T-cell (primary cell): ENCODE measurements at regions not wholly inside any gene's neighbourhood (a gene's known extent, or its start where the extent isn't known, plus 50 kb on each side); places are given as distances from the start of the nearest gene placed in this dataset.
A peak's percentile ranks its signal among the peaks of the same experiment; 100 is the strongest.
"Not testable (repeated sequence)": the region's sequence is repeated elsewhere in the genome, so short reads cannot be mapped to it uniquely, and the experiment has no call there.

Source experiments
- ATAC-seq, 4 experiments: fragments of 200-7000 bp in 3 of 4; fragments of 150-1000 bp in 1 of 4; cut with Tn5 transposase; replicated peaks in 1 of 4; 1 replicate in 3 of 4; 2 replicates in 1 of 4; pipeline ENCODE4 v1.10.0; 2021; ENCODE audit warnings: moderate library complexity in 3 of 4, mild to moderate bottlenecking in 2 of 4, moderate number of reproducible peaks in 1 of 4
- CTCF ChIA-PET, 2 donors: fragments of 300-600 bp; sonication (Branson Sonifier 250); formaldehyde crosslinking; loops; one replicate each; lab custom pipeline; 2022; ENCODE audit warnings: antibody characterized with exemption in 2 of 2; lab: Charles Lee
- POLR2A ChIA-PET, 2 donors: fragments of 300-600 bp; sonication (Branson Sonifier 250); formaldehyde crosslinking; loops; one replicate each; lab custom pipeline; 2022; ENCODE audit warnings: antibody characterized with exemption in 2 of 2; lab: Charles Lee
- DNase-seq, 35 experiments: peaks; one replicate each; pipeline versions ENCODE4 v3.0.0 to v3.0.0-alpha.2; 2013 to 2023
- H3K27ac ChIP-seq: one replicate; pipeline ENCODE4 v1.5.1; 2013; ENCODE audit warnings: low read length
- H3K27me3 ChIP-seq, 2 experiments: replicated peaks in 1 of 2; 1 replicate in 1 of 2; 2 replicates in 1 of 2; pipeline versions ENCODE4 v1.6.1 to v1.7.0; 2013; ENCODE audit warnings: low read length in 1 of 2, mixed read lengths in 1 of 2; ENCODE audit not compliant: control insufficient read depth in 2 of 2, insufficient read depth in 2 of 2; ENCODE audit errors: extremely low read depth in 1 of 2
- H3K36me3 ChIP-seq, 2 donors: 1 replicate in 1 of 2; 2 replicates in 1 of 2; pipeline versions ENCODE4 v1.6.1 to v1.7.0; 2013; ENCODE audit warnings: low read length in 1 of 2; ENCODE audit not compliant: control insufficient read depth in 2 of 2, insufficient read depth in 1 of 2; ENCODE audit errors: extremely low read depth in 1 of 2
- H3K4me1 ChIP-seq, 2 experiments: 1 replicate in 1 of 2; 2 replicates in 1 of 2; pipeline versions ENCODE4 v1.6.1 to v1.7.0; 2013; ENCODE audit warnings: low read length in 2 of 2, mixed read lengths in 1 of 2; ENCODE audit not compliant: insufficient read depth in 2 of 2, control insufficient read depth in 1 of 2; ENCODE audit errors: extremely low read depth in 1 of 2
- H3K4me3 ChIP-seq, 2 donors: 1 replicate in 1 of 2; 2 replicates in 1 of 2; pipeline versions ENCODE4 v1.5.1 to v1.7.0; 2013; ENCODE audit warnings: mild to moderate bottlenecking in 2 of 2, low read length in 1 of 2, moderate library complexity in 1 of 2; ENCODE audit not compliant: control insufficient read depth in 1 of 2; ENCODE audit errors: extremely low read depth in 1 of 2
- H3K9me3 ChIP-seq: 2 replicates; pipeline ENCODE4 v1.7.0; 2013
- H3K27ac Mint-ChIP-seq, 2 donors: one replicate each; pipeline ENCODE4 v1.8.0; 2020 to 2021; ENCODE audit warnings: mild to moderate bottlenecking in 2 of 2, mixed read lengths in 2 of 2
- H3K27me3 Mint-ChIP-seq, 2 donors: one replicate each; pipeline ENCODE4 v1.8.0; 2021 to 2022; ENCODE audit warnings: mixed read lengths in 2 of 2
- H3K36me3 Mint-ChIP-seq: one replicate; pipeline ENCODE4 v1.8.0; 2021; ENCODE audit warnings: mixed read lengths
- H3K4me1 Mint-ChIP-seq, 3 donors: one replicate each; pipeline ENCODE4 v1.8.0; 2020 to 2022; ENCODE audit warnings: mixed read lengths in 3 of 3, mild to moderate bottlenecking in 1 of 3
- H3K4me3 Mint-ChIP-seq, 3 donors: one replicate each; pipeline ENCODE4 v1.8.0; 2020 to 2022; ENCODE audit warnings: mild to moderate bottlenecking in 3 of 3, mixed read lengths in 3 of 3, moderate library complexity in 3 of 3
- H3K9me3 Mint-ChIP-seq, 3 donors: one replicate each; pipeline ENCODE4 v1.8.0; 2020 to 2022; ENCODE audit warnings: mixed read lengths in 3 of 3
- WGBS: methylation state at CpG from one replicate; pipeline ENCODE4 v1.1.5; 2013; ENCODE audit warnings: missing lambda C conversion rate; ENCODE audit not compliant: insufficient coverage; 5-methylcytosine and 5-hydroxymethylcytosine counted together

GRCh38 chr3:75241226-75241962 lies 422.7 kb upstream of the FRG2C start:
- H3K27me3 Mint-ChIP-seq, H3K4me1 ChIP-seq, H3K27ac ChIP-seq, CTCF ChIA-PET, H3K36me3 Mint-ChIP-seq, H3K4me3 ChIP-seq, H3K27me3 ChIP-seq, H3K36me3 ChIP-seq, H3K9me3 Mint-ChIP-seq, H3K9me3 ChIP-seq, H3K4me1 Mint-ChIP-seq, H3K27ac Mint-ChIP-seq, ATAC-seq, DNase-seq, H3K4me3 Mint-ChIP-seq, POLR2A ChIA-PET: not testable (repeated sequence)
- WGBS = 52% methylated on average over 5 of the region's 5 CpGs

DNA sequence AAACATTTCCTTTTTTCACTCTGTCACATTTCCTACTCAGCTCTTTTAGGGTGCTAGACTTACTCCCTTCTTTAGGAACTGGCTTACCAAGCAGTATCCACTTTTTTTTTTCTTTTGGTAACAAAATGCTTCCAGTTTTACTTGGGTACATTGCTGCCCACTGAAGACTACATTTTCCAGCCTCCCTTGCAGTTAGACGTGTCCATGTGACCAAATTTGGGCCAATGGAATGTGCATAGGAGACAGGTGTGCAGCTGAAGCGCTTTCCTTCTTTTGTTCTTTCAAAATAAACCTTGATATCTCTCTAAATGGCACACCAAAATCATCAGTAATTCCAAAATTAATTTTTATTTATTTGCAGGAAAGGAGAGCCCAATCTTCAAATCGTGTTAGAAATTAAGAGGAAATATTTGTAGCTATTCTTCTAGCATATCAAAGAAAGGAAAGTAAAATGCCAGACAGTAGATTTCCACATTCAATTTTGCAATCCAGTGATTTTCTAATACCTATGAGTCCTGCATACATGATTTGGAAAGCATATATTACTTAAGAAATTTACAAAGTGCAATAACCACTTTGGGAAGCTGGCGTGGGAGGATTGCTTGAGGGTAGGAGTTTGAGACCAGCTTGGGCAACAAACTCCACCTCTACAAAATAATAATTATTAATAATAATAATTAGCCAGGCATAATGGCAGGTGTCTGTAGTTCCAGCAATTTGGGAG lies 422.0 kb upstream of the FRG2C start:
- no peak overlapping the region for H3K27ac ChIP-seq
- ChIA-PET POLR2A (no interaction called here), CTCF (no interaction called here)
- no peak overlapping the region for H3K4me3 Mint-ChIP-seq
- no peak for DNase-seq
- no peaks in the 10 kb centered on the region for H3K9me3 Mint-ChIP-seq
- H3K27ac Mint-ChIP-seq = no peak overlapping the region
- H3K4me1 Mint-ChIP-seq = no peaks in the 10 kb centered on the region
- peaks cover 0 to 2% of the 10 kb centered on the region in 2 donors for H3K27me3 Mint-ChIP-seq
- ATAC-seq = no peak
- no peaks in the 10 kb centered on the region for H3K36me3 ChIP-seq
- no CpG with 5 or more reads among the region's 4 CpGs for WGBS
- H3K9me3 ChIP-seq = no peaks in the 10 kb centered on the region
- H3K27me3 ChIP-seq = no peaks in the 10 kb centered on the region
- no peaks in the 10 kb centered on the region for H3K4me1 ChIP-seq
- no peak overlapping the region for H3K4me3 ChIP-seq
- no peaks in the 10 kb centered on the region for H3K36me3 Mint-ChIP-seq

DNA sequence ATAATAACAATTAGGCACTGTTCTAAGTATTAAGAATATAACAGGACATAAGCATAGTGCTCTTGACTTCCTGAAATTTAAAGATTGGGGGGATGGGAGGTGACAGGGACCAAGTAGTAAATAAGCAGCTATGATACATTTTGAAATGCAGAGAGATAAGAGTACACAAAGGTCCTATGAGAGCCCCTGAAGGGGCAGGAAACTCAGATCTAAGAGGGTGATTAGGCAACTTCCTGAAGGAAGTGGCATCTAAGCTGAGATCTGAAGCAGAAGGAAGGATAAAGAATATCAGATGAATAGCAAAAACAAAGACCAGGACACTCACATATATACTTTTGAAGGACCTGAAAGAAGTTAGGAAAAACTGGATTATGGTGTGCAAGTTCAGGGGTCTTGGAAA lies 415.2 kb upstream of the FRG2C start:
- no peaks in the 10 kb centered on the region for H3K27me3 Mint-ChIP-seq
- peaks cover 0 to 4% (median 0%) of the 10 kb centered on the region in 3 donors for H3K9me3 Mint-ChIP-seq
- no peak overlapping the region for H3K27ac Mint-ChIP-seq
- ChIA-PET POLR2A (no interaction called here), CTCF (no interaction called here)
- Histone ChIP-seq H3K4me1 (no peaks in the 10 kb centered on the region), H3K27me3 (no peaks in the 10 kb centered on the region), H3K27ac (no peak overlapping the region), H3K9me3 (no peaks in the 10 kb centered on the region), H3K4me3 (no peak overlapping the region), H3K36me3 (no peaks in the 10 kb centered on the region)
- H3K4me1 Mint-ChIP-seq = peaks cover 7 to 8% (median 8%) of the 10 kb centered on the region in 3 donors
- ATAC-seq (no peak), DNase-seq (no peak)
- no peaks in the 10 kb centered on the region for H3K36me3 Mint-ChIP-seq
- H3K4me3 Mint-ChIP-seq = no peak overlapping the region

DNA sequence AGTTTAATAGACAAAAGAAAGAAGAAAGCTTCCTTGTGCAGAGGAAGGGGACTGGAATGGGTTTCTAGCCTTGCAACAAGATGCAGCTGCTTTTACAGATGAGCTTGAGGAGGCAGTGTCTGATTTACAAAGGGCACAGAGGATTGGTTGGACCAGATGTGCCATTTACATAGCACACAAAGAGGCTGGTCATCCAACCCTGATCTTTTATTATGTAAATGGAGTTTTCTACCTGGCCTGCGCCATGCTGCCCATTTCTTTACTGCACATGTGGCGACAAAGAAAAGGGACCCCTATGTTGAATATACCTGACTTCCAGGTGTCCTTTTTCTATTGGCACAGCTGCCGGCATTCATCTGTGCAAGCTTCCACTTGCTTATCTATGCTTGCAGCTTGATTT lies 409.4 kb upstream of the FRG2C start:
- POLR2A ChIA-PET = no interaction called here
- Mint-ChIP-seq H3K4me1 (no peaks in the 10 kb centered on the region), H3K27ac (no peak overlapping the region), H3K9me3 (peaks cover 0 to 4% (median 0%) of the 10 kb centered on the region in 3 donors), H3K36me3 (no peaks in the 10 kb centered on the region), H3K27me3 (no peaks in the 10 kb centered on the region), H3K4me3 (no peak overlapping the region)
- Histone ChIP-seq H3K9me3 (no peaks in the 10 kb centered on the region), H3K36me3 (no peaks in the 10 kb centered on the region), H3K4me1 (no peaks in the 10 kb centered on the region), H3K27ac (no peak overlapping the region), H3K4me3 (no peak overlapping the region), H3K27me3 (no peaks in the 10 kb centered on the region)
- no peak for ATAC-seq
- no CpG with 5 or more reads among the region's 3 CpGs for WGBS
- CTCF ChIA-PET = interaction anchor here in 1 of 2 donors (0.6 kb wide), 1 partner anchor 1018 kb away, joined by 3 read pairs; no protein-coding TSS in a partner anchor
- no peak for DNase-seq

DNA sequence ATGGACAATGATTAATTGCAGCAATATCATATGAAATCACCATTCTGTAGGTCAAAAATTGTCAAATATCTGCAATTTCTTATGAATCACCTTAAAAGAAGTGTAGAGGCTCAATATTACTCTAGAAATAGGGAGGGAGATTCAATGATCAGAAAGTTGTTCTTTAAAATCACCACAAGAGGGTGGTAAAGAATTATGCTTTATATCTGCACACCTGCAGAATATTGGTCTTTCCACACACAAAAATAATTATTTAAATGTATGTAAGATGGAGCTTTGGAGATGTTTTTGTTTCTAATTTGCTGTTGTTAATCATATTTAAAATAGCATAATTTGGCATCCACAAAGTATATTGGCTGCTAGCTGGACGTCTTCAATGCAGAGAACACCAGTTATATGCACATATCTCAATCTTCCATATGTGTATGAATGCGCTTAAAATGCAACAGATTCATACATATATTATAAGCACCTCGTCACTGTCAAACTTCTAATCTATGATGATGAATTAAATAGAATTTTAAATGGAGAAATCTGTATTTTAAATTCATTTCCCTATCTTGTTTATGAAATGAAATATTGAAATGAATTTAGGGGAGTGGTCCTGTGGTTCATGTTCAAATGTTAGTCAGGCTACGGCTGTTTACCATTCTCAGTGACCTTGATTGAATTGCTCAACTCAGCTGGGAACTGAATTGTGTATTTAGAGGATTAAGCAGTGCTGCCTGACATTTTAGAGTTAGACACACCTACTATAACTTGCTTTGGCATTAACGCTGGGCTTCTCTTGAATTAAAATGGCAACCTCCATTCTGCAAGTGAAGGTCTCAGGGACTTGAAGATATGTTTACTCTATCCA lies 405.1 kb upstream of the FRG2C start:
- H3K36me3 Mint-ChIP-seq, H3K4me3 ChIP-seq, H3K27ac Mint-ChIP-seq, POLR2A ChIA-PET, H3K9me3 ChIP-seq, H3K27me3 Mint-ChIP-seq, H3K27ac ChIP-seq, CTCF ChIA-PET, ATAC-seq, H3K4me1 ChIP-seq, H3K27me3 ChIP-seq, H3K36me3 ChIP-seq, H3K4me3 Mint-ChIP-seq, H3K9me3 Mint-ChIP-seq, H3K4me1 Mint-ChIP-seq: not testable (repeated sequence)
- WGBS = 40% methylated on average over 1 of the region's 5 CpGs
- peak in 1 of 35 experiments; percentile 0 for DNase-seq

GRCh38 chr3:75260975-75261374 lies 403.2 kb upstream of the FRG2C start:
- H3K27me3 ChIP-seq, H3K9me3 Mint-ChIP-seq, POLR2A ChIA-PET, H3K4me1 Mint-ChIP-seq, H3K36me3 ChIP-seq, DNase-seq, ATAC-seq, H3K36me3 Mint-ChIP-seq, H3K4me3 Mint-ChIP-seq, H3K27ac Mint-ChIP-seq, H3K9me3 ChIP-seq, H3K4me3 ChIP-seq, H3K27ac ChIP-seq, H3K4me1 ChIP-seq, H3K27me3 Mint-ChIP-seq: not testable (repeated sequence)
- CTCF ChIA-PET = interaction anchor here in 1 of 2 donors (0.7 kb wide), 1 partner anchor 21 kb away, joined by 3 read pairs; no protein-coding TSS in a partner anchor
- no CpG with 5 or more reads among the region's 2 CpGs for whole genome bisulfite sequencing
